Thyroid gland (tissue), 4 donors: ENCODE measurements at regions not wholly inside any gene's neighbourhood (a gene's known extent, or its start where the extent isn't known, plus 50 kb on each side); places are given as distances from the start of the nearest gene placed in this dataset.

Experiments
- POLR2A ChIP-seq, 2 donors: fragments of 450-650 bp; IDR thresholded peaks; one replicate each; pipeline ENCODE4 v1.6.1; 2017; ENCODE audit warnings: antibody characterized with exemption in 2 of 2, mild to moderate bottlenecking in 2 of 2, moderate library complexity in 1 of 2
- TF ChIP-seq, protein P1 (sequence below), 6 experiments: fragments of 200-600 bp in 3 of 6; fragments of 450-650 bp in 3 of 6; sonication (generic) in 3 of 6; IDR thresholded peaks; one replicate each; pipeline ENCODE4 v1.5.1; 2016 to 2019; ENCODE audit warnings: antibody characterized with exemption in 6 of 6, mild to moderate bottlenecking in 2 of 6, inconsistent platforms in 1 of 6, moderate library complexity in 1 of 6

GRCh38 chr2:189308056-189308790, 128.7 kb upstream of the COL5A2 start:
- TF ChIP-seq, protein P1, sequence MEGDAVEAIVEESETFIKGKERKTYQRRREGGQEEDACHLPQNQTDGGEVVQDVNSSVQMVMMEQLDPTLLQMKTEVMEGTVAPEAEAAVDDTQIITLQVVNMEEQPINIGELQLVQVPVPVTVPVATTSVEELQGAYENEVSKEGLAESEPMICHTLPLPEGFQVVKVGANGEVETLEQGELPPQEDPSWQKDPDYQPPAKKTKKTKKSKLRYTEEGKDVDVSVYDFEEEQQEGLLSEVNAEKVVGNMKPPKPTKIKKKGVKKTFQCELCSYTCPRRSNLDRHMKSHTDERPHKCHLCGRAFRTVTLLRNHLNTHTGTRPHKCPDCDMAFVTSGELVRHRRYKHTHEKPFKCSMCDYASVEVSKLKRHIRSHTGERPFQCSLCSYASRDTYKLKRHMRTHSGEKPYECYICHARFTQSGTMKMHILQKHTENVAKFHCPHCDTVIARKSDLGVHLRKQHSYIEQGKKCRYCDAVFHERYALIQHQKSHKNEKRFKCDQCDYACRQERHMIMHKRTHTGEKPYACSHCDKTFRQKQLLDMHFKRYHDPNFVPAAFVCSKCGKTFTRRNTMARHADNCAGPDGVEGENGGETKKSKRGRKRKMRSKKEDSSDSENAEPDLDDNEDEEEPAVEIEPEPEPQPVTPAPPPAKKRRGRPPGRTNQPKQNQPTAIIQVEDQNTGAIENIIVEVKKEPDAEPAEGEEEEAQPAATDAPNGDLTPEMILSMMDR (IDR thresholded peaks at IDR 0.05): no peak
- TF ChIP-seq POLR2A (IDR thresholded peaks at IDR 0.05): no peak
